HG02610 (cell line): ENCODE measurements at regions not wholly inside any gene's neighbourhood (a gene's known extent, or its start where the extent isn't known, plus 50 kb on each side); places are given as distances from the start of the nearest gene placed in this dataset.
A peak's percentile ranks its signal among the peaks of the same experiment; 100 is the strongest.

ENCODE experiments used
- ATAC-seq: cut with Tn5 transposase; IDR thresholded peaks from one replicate; pipeline ENCODE4 v1.9.1; 2021; ENCODE audit warnings: mild to moderate bottlenecking, moderate library complexity; ENCODE audit not compliant: unreplicated experiment

GRCh38 chr2:134108113-134108512 lies 145.8 kb upstream of the MGAT5 start:
- no peak for ATAC-seq

DNA sequence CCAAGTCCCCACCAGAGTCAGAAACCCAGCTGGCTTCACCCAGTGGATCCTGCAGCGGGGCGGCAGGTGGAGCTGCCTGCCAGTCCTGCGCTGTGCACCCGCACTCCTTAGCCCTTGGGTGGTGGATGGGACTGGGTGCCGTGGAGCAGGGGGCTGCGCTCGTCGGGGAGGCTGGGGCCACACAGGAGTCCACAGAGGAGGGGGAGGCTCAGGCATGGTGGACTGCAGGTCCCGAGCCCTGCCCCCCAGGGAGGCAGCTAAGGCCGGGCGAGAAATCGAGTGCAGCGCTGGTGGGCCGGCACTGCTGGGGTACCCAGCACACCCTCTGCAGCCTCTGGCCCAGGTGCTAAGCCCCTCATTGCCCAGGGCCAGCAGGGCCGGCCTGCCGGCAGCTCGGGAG lies 144.6 kb upstream of the MGAT5 start:
- ATAC-seq = no peak

- ATAC-seq = no peak
These were observed 144.1 kb upstream of the MGAT5 start for GRCh38 chr2:134109725-134110124.

DNA sequence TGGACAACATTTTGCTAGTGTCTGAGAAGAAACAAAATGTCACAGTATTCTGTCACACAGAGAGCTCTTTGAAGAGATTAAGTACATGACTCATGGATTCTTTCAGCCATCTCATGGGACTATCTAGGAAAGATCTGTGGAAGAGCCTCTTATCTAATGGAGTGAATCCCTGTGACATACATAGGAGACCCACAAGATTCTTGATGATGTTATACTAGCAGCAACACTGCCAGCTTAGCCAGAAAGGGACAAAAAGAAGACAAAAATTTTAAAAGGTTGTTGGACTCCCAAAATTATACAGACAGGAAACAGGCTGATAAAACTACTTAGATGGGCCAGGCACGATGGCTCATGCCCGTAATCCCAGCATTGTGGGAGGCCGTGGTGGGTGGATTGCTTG lies 143.3 kb upstream of the MGAT5 start:
- ATAC-seq = no peak

- ATAC-seq = no peak
These were observed 136.2 kb upstream of the MGAT5 start for GRCh38 chr2:134117676-134118075.

DNA sequence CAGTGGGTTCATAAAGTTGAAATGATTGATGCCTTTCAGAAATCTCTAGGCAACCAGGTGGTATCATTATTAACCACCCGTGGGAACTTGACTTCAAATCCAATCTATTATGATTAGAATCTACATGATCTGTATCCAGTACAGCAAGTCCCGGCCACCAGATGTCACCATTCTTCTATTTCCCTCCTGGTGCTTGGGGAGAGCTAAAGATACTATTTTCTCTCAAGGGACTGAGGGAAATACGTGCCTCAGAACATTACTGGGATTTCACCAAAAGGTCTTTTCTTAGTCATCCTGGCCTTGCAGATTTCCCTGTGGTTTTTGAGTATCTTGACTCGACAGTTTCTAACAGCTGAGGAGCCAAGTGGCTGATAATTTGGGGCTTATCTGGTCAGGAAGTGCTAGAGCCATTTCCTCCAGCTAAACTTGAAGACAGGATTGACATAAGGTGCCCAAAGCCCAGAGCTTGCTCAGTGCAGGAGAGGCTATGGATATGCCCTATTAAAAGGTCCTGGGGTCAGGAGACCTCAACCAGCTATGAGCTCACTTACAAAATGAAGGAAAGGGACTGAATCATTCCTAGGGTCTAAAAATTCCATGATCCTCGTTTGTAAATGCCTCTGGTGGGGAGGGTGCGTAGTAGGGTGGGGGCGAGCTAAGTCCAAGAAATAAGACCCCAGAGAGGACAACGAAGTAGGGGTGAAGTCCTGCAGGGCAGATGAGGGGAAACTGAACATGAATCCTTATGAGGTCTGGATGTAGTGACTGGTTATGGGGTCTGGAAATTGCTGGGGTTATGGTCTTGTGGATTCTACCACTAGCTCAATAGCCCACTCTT lies 135.4 kb upstream of the MGAT5 start:
- ATAC-seq = peak; percentile 52

DNA sequence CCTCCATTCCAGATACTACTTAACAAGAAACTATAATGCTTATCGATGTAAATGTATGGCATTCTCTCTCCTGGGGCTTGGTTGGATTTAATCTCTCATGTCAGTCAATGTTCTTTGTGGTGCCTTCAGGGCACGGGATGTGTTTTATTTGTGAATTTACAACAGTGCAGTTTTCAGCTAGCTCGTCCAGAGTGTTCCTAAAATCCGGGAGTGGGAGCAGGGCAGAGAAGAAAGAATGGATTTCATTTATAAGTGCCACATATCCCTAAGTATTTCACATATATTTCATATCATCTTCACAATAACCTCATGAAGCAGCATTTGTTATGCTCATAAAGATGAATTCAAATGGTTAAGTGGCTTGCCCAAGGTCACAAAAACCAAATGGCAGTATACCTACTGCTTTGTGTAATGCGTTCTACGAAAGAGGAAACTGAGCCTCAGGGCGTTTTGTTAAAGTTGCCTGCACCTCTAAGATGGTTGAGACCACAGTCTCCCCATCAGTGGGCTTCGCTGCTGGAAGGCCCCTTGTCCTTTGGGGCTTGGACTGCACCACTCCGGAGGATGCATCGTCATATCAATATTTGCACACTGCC lies 134.7 kb upstream of the MGAT5 start:
- ATAC-seq = peak; percentile 3

- ATAC-seq = peak; percentile 65
These were observed 134.0 kb upstream of the MGAT5 start for GRCh38 chr2:134119713-134120405.

DNA sequence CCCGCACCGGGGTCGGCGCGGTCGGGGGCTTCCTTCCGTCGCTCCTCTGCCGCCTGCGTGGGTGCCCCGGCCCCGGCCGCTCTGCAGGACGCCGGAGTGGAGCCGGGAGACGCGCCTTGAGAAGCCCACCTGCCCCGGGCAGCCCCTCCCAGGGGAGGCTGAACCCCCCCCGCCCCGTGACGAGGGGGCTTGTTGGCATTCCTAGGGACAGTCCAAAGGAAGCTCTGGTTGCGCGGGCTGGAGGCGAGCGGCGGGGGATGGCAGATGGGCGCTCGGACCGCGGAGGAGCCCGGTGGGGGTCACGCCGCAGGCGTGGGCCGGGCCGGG lies 133.5 kb upstream of the MGAT5 start:
- no peak for ATAC-seq

DNA sequence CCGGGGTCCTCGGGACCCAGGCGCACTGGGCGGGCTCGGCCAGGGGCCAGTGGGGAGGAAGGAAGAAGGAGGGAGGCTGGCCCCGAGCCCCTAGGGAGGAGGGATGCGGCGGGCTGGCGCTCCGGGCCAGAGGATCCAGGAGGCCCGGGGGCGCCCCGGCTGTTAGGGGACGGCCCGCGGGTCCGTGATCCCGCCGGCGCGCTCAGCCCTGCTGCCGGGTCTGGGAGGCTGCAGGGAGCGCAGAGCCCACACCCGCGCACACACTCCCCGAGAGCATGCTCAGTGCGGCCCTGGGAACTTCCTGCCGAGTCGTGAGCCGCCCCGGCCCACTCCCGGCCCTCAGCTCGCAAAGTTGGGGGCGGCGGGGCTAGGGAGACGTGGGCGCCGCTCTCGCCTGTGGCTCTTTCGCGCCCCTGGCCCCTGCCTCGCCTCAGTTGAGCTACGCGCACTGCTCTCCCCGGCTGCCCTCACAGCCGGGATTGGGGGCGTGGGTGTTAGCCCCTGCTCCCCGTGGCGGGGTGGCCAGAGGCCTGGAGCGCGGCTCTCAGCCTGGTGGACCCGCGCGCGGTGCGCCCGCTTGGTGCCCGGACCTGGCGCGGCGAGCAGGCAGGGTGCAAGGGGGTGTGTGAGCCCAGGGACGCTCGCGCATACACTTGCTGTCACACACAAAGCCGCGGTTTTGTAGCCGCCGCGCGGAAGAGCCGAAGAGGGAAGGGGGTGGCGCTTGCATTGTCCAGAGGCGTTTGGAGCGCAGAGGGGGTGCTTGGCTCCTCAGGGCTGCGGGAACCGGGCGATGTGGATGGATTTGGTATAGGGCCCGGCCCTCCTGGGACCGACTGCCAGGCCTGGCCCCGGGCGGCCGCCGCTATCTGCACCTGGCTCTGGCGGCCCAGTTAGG lies 132.9 kb upstream of the MGAT5 start:
- ATAC-seq = peak; percentile 43

- no peak for ATAC-seq
These were observed 131.3 kb upstream of the MGAT5 start for GRCh38 chr2:134122610-134123009.

- no peak for ATAC-seq
These were observed 130.5 kb upstream of the MGAT5 start for GRCh38 chr2:134123332-134123731.

- no peak for ATAC-seq
These were observed 129.7 kb upstream of the MGAT5 start for GRCh38 chr2:134124047-134124753.

DNA sequence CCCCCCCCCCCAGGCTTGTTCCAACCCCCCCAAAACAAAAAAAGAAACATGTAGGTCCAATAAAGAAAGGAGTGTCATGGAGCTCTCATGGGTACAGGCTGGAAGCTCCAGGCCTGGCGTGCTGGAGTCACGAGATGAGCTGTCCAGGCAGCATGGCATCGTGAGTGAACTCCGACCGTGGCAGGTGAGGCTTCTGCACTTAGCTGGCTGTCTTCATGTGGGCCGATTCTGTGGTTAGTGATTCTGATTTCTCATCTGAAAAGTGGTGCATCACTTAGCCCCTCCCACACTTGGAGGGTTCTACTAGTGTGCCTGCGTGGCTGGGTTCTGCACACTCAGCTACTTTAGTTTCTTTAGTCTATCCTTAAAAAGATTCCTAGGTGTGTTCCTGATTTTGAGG lies 126.4 kb upstream of the MGAT5 start:
- ATAC-seq = peak; percentile 71

- ATAC-seq = no peak
These were observed 125.1 kb upstream of the MGAT5 start for GRCh38 chr2:134128746-134129145.

- ATAC-seq = no peak
These were observed 123.9 kb upstream of the MGAT5 start for GRCh38 chr2:134129900-134130537.

DNA sequence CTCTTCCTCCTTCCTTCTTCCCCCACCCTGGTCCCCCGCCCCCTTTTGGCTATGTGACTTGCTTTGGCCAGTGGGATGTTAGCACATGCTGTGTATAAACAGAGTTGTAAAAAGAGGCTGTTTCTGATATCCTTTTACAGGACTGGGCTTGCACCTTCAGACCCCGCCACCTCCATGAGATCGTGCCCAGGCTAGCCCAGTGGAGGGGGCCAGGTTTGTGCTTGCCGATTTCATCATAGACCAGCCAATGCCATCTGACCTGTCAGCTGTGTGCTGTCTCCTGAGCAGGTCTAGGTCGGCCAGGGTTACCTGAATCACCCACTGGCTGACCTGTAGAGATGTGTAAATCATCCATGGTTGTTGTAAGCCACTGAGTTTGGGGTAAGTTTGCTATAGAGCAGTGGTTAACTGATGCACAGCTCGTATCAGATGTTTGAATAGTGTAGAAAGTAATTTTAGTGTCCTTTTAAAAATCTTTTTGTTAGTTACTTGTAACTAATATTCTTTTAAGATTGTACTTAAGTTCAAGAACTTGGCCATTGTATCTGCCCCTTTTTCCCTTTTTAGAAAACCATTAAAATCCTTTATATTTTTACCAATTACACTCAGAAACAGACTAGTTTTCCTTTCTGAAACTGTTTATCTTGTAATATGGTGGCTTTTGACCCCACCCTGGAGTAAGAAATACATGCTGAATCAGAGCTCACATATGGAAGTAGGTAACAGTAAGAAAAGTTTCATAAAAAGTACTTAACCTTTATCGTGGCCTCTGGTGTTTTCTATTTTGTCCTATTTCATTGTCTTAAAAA lies 122.0 kb upstream of the MGAT5 start:
- ATAC-seq = no peak

DNA sequence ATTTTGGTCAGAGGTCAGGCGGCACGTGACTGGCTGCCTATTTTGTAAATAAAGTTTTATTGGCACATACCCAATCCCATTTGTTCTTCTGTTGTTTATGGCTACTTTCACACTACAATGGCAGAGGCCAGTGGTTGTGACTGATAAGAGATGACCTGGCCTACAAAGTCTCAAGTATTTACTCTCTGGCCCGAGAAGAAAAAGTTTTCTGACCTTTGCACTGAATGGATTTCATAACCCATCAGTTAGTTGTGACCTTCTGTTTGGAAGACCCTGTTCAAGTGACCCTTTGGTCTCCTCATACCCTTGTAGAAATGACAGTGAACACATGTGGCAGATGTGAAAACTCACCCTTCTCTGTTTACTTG lies 121.4 kb upstream of the MGAT5 start:
- no peak for ATAC-seq

DNA sequence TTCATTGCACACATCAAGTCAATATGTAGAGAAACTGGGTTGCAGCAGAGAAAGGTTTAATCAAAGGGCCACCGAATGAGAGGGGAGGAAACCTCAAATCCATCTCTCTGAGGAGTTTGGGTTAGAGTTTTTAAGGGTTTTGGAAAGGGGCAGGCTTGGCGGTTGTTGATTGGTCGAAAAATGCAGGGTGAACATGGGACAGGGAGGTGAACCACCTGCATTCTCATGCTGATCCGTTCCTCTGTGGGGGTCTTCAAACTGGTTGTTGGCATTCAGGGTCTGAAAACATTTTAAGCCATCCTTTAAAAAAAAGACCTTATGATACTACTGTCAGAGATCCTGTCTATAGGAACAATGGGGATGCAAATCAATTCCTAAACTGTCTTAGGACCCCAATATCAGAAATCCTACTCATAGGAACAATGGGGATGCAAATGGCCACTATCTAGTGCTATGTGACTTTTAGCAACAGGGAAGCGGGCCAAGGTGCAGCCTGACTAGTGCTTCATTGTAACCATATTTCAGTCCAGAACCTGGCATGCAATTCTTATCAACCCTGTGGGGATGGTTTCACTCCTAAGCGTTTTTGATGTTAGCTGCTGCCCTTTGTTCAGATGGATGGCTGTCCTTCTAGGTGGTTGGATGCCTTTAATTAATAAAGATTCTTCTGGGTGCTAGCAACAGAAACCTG lies 120.1 kb upstream of the MGAT5 start:
- ATAC-seq = no peak
